Adrenal gland (tissue), 9 donors: ENCODE measurements at regions not wholly inside any gene's neighbourhood (a gene's known extent, or its start where the extent isn't known, plus 50 kb on each side); places are given as distances from the start of the nearest gene placed in this dataset.

Experiments
- DNase-seq, 7 donors: peaks; one replicate each; pipeline ENCODE4 v3.0.0-alpha.2; 2019 to 2020
- H3K27ac ChIP-seq, 5 donors: fragments of 200-600 bp; sonication (generic) in 4 of 5; 1 replicate in 3 of 5; 2 replicates in 2 of 5; pipeline versions ENCODE4 v1.5.1 to v1.8.0; 2016 to 2020; ENCODE audit warnings: mild to moderate bottlenecking in 1 of 5
- H3K27me3 ChIP-seq: fragments of 200-600 bp; 2 replicates; pipeline ENCODE4 v1.8.0; 2021
- H3K36me3 ChIP-seq, 2 donors: fragments of 200-600 bp; replicated peaks in 1 of 2; 1 replicate in 1 of 2; 2 replicates in 1 of 2; pipeline versions ENCODE4 v1.5.1 to v1.8.0; 2018 to 2022
- H3K4me1 ChIP-seq, 2 donors: fragments of 200-600 bp; replicated peaks in 1 of 2; 1 replicate in 1 of 2; 2 replicates in 1 of 2; pipeline versions ENCODE4 v1.5.1 to v1.8.0; 2018 to 2021
- H3K4me3 ChIP-seq, 4 donors: fragments of 200-600 bp; sonication (generic) in 3 of 4; one replicate each; pipeline ENCODE4 v1.5.1; 2016 to 2018
- H3K9me3 ChIP-seq, 3 donors: fragments of 200-600 bp; sonication (generic) in 1 of 3; replicated peaks in 1 of 3; 1 replicate in 2 of 3; 2 replicates in 1 of 3; pipeline versions ENCODE4 v1.5.1 to v1.8.0; 2016 to 2021
- POLR2A ChIP-seq, 2 donors: fragments of 450-650 bp; IDR thresholded peaks; one replicate each; pipeline ENCODE4 v1.6.1; 2017; ENCODE audit warnings: antibody characterized with exemption in 2 of 2, mild to moderate bottlenecking in 2 of 2, moderate library complexity in 1 of 2
- WGBS, 4 donors: extraction: QIAGEN DNeasy Blood & Tissue Kit in 2 of 4; methylation state at CpG; one replicate each; pipeline versions ENCODE4 v1.1.5 to v1.1.7; 2013 to 2017; 5-methylcytosine and 5-hydroxymethylcytosine counted together
- intact Hi-C, 2 donors: fragments of 100-400 bp; cut with DNase I; formaldehyde crosslinking; loops; one replicate each; pipeline versions ENCODE4 v1.14.1 to v1.15.0; 2022 to 2023
- TF ChIP-seq, protein P1 (sequence below), 6 experiments: fragments of 450-650 bp in 4 of 6; fragments of 200-600 bp in 2 of 6; sonication (generic) in 1 of 6; IDR thresholded peaks; 1 replicate in 5 of 6; 2 replicates in 1 of 6; pipeline versions ENCODE4 v1.5.1 to v1.8.0; 2016 to 2021; ENCODE audit warnings: antibody characterized with exemption in 6 of 6, mild to moderate bottlenecking in 2 of 6, moderate library complexity in 1 of 6
- donor health status: healthy with polysubstance abuse.
- donor health status: Bipolar disorder and iron deficiency.
- donor health status: DM: yes; HTN: yes; CAD: no.
- donor health status: DM: no; HTN: no; CAD: no.
- donor health status: DM: no; HTN: no; CAD: no.

DNA sequence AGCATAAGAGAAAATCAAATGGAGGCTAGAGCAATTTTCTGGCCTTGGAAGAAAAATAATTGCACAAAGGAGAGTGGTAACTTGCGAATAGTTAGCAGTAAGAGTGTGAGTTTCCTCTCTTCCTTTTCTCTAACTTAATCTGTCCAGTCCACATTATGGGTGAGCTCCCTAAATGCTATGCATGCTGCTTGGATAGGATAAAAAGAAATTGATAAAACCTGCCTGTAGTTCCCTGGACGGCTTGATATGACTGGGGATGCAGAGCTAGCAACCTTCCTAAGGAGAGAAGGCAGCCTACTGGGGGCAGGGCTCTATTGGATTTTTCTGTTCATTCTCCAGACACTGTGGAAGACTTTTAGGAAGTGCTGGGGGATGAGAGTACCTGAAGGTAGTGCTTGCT, 311.3 kb downstream of the LMO7 start:
- H3K36me3 ChIP-seq = no peaks in the 10 kb centered on the region
- no peaks in the 10 kb centered on the region for H3K27me3 ChIP-seq
- H3K27ac ChIP-seq = no peak overlapping the region
- DNase-seq = no peak
- 70 to 74% (median 71%) methylated on average over 2 of the region's 2 CpGs for WGBS, 4 donors
- no peaks in the 10 kb centered on the region for H3K4me1 ChIP-seq
- no peaks in the 10 kb centered on the region for H3K9me3 ChIP-seq
- intact Hi-C loops = no loop called here
- TF ChIP-seq, protein P1, sequence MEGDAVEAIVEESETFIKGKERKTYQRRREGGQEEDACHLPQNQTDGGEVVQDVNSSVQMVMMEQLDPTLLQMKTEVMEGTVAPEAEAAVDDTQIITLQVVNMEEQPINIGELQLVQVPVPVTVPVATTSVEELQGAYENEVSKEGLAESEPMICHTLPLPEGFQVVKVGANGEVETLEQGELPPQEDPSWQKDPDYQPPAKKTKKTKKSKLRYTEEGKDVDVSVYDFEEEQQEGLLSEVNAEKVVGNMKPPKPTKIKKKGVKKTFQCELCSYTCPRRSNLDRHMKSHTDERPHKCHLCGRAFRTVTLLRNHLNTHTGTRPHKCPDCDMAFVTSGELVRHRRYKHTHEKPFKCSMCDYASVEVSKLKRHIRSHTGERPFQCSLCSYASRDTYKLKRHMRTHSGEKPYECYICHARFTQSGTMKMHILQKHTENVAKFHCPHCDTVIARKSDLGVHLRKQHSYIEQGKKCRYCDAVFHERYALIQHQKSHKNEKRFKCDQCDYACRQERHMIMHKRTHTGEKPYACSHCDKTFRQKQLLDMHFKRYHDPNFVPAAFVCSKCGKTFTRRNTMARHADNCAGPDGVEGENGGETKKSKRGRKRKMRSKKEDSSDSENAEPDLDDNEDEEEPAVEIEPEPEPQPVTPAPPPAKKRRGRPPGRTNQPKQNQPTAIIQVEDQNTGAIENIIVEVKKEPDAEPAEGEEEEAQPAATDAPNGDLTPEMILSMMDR (IDR thresholded peaks at IDR 0.05) = no peak
- no peak for TF ChIP-seq POLR2A (IDR thresholded peaks at IDR 0.05)
- H3K4me3 ChIP-seq = no peak overlapping the region

DNA sequence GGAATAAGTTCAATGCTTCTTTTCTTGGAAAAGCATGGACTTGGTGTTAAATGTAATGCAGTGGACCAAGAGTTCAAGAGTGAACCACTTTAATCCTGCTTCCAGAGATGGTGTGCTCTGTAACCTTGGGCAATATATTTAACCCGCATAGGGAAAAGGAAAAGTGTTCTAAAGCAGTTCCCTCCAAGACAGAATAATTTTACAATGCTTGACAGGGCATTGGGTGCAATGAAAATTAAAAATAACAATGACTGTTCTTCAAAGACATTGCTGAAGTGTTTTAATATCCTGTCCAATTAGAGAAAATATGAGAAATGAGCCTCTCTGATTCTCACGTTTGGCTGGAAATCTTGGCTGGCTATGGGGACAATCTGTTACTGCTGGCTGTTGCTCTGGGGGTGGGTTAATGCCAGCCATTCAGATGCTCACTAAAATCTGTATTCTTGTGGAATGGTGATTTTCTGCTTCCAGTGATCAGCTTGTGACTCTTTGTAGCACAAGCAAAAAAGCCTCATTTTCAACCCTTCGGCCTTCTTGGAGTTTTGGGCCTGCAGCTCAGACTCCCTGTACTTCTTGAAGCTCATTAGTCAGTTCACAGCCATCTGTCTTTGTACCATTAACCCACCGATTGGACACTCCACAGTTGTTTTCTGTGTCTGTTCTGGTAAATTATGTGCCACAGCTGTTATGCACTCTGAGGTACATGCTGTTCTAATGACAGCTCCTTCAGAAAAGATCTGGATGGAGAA, 310.6 kb downstream of the LMO7 start:
- intact Hi-C loops = no loop called here
- 50 to 59% (median 57%) methylated on average over 4 of the region's 4 CpGs for WGBS, 4 donors
- TF ChIP-seq POLR2A (IDR thresholded peaks at IDR 0.05) = no peak
- TF ChIP-seq, protein P1 (IDR thresholded peaks at IDR 0.05) = no peak
- no peaks in the 10 kb centered on the region for H3K36me3 ChIP-seq
- H3K4me3 ChIP-seq = no peak overlapping the region
- H3K4me1 ChIP-seq = no peaks in the 10 kb centered on the region
- H3K9me3 ChIP-seq = no peaks in the 10 kb centered on the region
- H3K27ac ChIP-seq = no peak overlapping the region
- no peak for DNase-seq
- H3K27me3 ChIP-seq = no peaks in the 10 kb centered on the region

DNA sequence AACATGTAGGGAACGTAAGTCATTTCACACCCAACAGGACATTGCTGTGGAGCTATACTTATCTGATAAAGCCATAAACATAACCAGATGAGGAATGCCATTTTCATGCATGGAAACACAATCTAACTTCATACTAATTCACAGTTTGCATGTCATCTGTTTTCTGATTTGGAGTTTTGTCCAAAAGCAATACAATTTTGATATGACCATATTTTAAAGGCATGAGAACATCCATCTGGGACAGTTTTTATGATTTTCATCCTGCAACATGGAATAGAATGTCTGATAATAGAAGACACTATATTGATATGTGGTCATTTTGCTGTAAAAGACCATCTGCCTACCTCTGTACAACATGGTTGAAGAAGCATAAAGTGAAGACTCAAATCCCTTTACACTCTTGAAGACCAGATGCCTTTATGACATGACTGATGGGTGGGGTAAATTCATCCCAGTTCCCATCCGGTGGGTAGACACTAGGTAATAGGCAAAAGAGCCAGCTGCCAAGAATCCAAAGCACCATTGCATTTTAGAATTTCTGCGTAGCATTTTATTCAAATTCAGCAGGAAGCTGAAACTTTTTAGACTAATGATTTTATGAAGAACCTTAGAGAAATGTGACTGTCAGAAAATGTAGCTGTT, 309.8 kb downstream of the LMO7 start:
- H3K9me3 ChIP-seq = no peaks in the 10 kb centered on the region
- H3K4me3 ChIP-seq = no peak overlapping the region
- no peak for DNase-seq
- no peaks in the 10 kb centered on the region for H3K36me3 ChIP-seq
- WGBS, 4 donors = 67 to 83% (median 76%) methylated on average over 3 of the region's 3 CpGs
- intact Hi-C loops = no loop called here
- no peaks in the 10 kb centered on the region for H3K27me3 ChIP-seq
- no peaks in the 10 kb centered on the region for H3K4me1 ChIP-seq
- no peak for TF ChIP-seq POLR2A (IDR thresholded peaks at IDR 0.05)
- TF ChIP-seq, protein P1 (IDR thresholded peaks at IDR 0.05) = no peak
- H3K27ac ChIP-seq = no peak overlapping the region

DNA sequence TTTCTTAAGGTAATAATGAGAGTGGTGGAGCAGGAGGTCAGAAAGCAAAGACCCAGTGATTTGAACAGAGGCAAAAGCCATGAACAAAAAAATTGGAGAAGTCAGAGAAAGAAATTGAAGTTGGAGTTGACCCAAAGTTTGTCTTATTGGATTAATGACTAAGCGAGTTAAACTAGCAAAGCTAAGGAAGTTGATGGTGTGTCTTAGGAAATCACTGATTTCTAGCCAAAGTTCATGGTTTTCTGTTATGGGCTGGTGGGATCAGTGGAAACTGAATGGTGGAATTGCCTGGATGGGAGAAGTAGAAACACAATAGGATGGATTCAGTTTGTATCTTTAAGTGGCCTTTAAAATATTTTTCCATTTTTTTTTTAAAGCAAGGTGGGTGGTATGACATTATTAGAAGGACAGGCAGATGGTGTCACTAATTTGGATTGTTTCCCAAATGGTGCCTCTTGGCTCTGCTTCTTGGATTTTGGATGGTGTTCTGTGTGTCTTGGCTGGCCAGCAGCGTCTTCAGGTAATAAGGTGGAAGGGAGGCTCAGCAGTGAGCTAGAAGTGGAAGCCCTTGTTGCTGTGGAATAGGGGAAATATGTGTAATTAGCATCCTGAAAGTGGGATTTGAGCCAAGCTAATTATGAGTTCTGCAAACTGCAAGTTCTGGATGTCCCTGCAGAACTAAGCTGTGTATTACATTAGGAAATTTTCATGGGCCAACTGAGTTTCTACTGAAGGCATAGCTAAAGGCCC, 302.9 kb downstream of the LMO7 start:
- TF ChIP-seq POLR2A (IDR thresholded peaks at IDR 0.05) = no peak
- TF ChIP-seq, protein P1 (IDR thresholded peaks at IDR 0.05) = no peak
- no peak overlapping the region for H3K27ac ChIP-seq
- no peak overlapping the region for H3K4me3 ChIP-seq
- WGBS, 4 donors = 59 to 66% (median 62%) methylated on average over 2 of the region's 2 CpGs
- no peaks in the 10 kb centered on the region for H3K9me3 ChIP-seq
- intact Hi-C loops = no loop called here
- no peaks in the 10 kb centered on the region for H3K4me1 ChIP-seq
- H3K27me3 ChIP-seq = no peaks in the 10 kb centered on the region
- DNase-seq = no peak
- no peaks in the 10 kb centered on the region for H3K36me3 ChIP-seq
